OCI-LY1 (cell line): ENCODE measurements at regions not wholly inside any gene's neighbourhood (a gene's known extent, or its start where the extent isn't known, plus 50 kb on each side); places are given as distances from the start of the nearest gene placed in this dataset.
A peak's percentile ranks its signal among the peaks of the same experiment; 100 is the strongest.
"Not testable (repeated sequence)": the region's sequence is repeated elsewhere in the genome, so short reads cannot be mapped to it uniquely, and the experiment has no call there.

ENCODE experiments used
- H2AFZ ChIP-seq: fragments of 200-600 bp; sonication (generic), shearing (Covaris generic); 2 replicates; pipeline ENCODE4 v1.6.0; 2014; ENCODE audit warnings: antibody characterized with exemption, mild to moderate bottlenecking, low read length
- H3F3A ChIP-seq: fragments of 200-600 bp; sonication (generic), shearing (Covaris generic); 2 replicates; pipeline ENCODE4 v1.6.0; 2014; ENCODE audit warnings: mild to moderate bottlenecking, antibody characterized with exemption, low read length, moderate library complexity; ENCODE audit not compliant: insufficient read depth
- H3K27ac ChIP-seq: fragments of 200-600 bp; sonication (generic); 2 replicates; pipeline ENCODE4 v1.5.1; 2014; ENCODE audit warnings: low read length, mixed run types, mild to moderate bottlenecking, low read depth; ENCODE audit not compliant: poor library complexity, severe bottlenecking
- H3K27me3 ChIP-seq: fragments of 200-600 bp; sonication (generic); 2 replicates; pipeline ENCODE4 v1.6.0; 2014; ENCODE audit warnings: antibody characterized with exemption, mild to moderate bottlenecking, low read length, moderate library complexity; ENCODE audit not compliant: insufficient read depth
- H3K36me3 ChIP-seq: fragments of 200-600 bp; sonication (generic); 2 replicates; pipeline ENCODE4 v1.6.1; 2014; ENCODE audit warnings: mild to moderate bottlenecking, antibody characterized with exemption, low read length, moderate library complexity, mixed read lengths; ENCODE audit not compliant: insufficient read depth
- H3K4me1 ChIP-seq: fragments of 200-600 bp; sonication (generic); 2 replicates; pipeline ENCODE4 v1.5.1; 2014; ENCODE audit warnings: mild to moderate bottlenecking, low read length, moderate library complexity; ENCODE audit not compliant: insufficient read depth, severe bottlenecking
- H3K4me2 ChIP-seq: fragments of 200-600 bp; sonication (generic), shearing (Covaris generic); 2 replicates; pipeline ENCODE4 v1.6.1; 2014; ENCODE audit warnings: low read length
- H3K4me3 ChIP-seq: fragments of 200-600 bp; sonication (generic); 2 replicates; pipeline ENCODE4 v1.5.1; 2014; ENCODE audit warnings: low read length, low read depth, mild to moderate bottlenecking, mixed read lengths; ENCODE audit not compliant: poor library complexity, severe bottlenecking
- H3K79me2 ChIP-seq: fragments of 200-600 bp; shearing (Covaris generic); 2 replicates; pipeline ENCODE4 v1.6.1; 2016; ENCODE audit warnings: mixed run types, low read length, mixed read lengths; ENCODE audit not compliant: insufficient read depth
- H3K9ac ChIP-seq: fragments of 200-600 bp; sonication (generic), shearing (Covaris generic); 2 replicates; pipeline ENCODE4 v1.6.1; 2014; ENCODE audit warnings: mild to moderate bottlenecking, low read length, mixed read lengths
- H3K9me2 ChIP-seq: fragments of 200-600 bp; sonication (generic), shearing (Covaris generic); 2 replicates; pipeline ENCODE4 v1.6.1; 2014; ENCODE audit warnings: low read depth, mild to moderate bottlenecking, low read length, mixed read lengths
- H3K9me3 ChIP-seq: fragments of 200-600 bp; shearing (Covaris generic); 2 replicates; pipeline ENCODE4 v1.6.1; 2014; ENCODE audit warnings: low read length, mixed read lengths
- H4K20me1 ChIP-seq: fragments of 200-600 bp; sonication (generic), shearing (Covaris generic); 2 replicates; pipeline ENCODE4 v1.6.0; 2016; ENCODE audit warnings: mild to moderate bottlenecking, low read length; ENCODE audit not compliant: insufficient read depth
- CTCF ChIP-seq: fragments of 200-600 bp; sonication (generic), shearing (Covaris generic); IDR thresholded peaks from 2 replicates; pipeline ENCODE4 v1.5.1; 2017; ENCODE audit warnings: mild to moderate bottlenecking, antibody characterized with exemption, low read length, moderate library complexity, mixed read lengths
- EZH2 ChIP-seq: fragments of 200-600 bp; sonication (generic), shearing (Covaris generic); IDR thresholded peaks from 2 replicates; pipeline ENCODE4 v1.8.0; 2017; ENCODE audit warnings: borderline replicate concordance, mixed run types, mild to moderate bottlenecking, antibody characterized with exemption, low read length, moderate library complexity, mixed read lengths

- H3K79me2 ChIP-seq, H3K9ac ChIP-seq, H3K27ac ChIP-seq, H3K9me2 ChIP-seq, H3K4me3 ChIP-seq, H3K36me3 ChIP-seq, H3K4me1 ChIP-seq, H2AFZ ChIP-seq, H3K27me3 ChIP-seq, H3K4me2 ChIP-seq, H3K9me3 ChIP-seq, H4K20me1 ChIP-seq, H3F3A ChIP-seq: not testable (repeated sequence)
Measured at GRCh38 chr2:132068407-132068806, 93.3 kb downstream of the ANKRD30BL start.

GRCh38 chr2:132065391-132065790, 96.4 kb downstream of the ANKRD30BL start:
- H3K27me3 ChIP-seq, H3K4me3 ChIP-seq, H3K9me2 ChIP-seq, H3K36me3 ChIP-seq, H3K4me1 ChIP-seq, H2AFZ ChIP-seq, H3K9ac ChIP-seq, H3K79me2 ChIP-seq, H4K20me1 ChIP-seq, H3K9me3 ChIP-seq, H3K4me2 ChIP-seq, H3K27ac ChIP-seq, H3F3A ChIP-seq: not testable (repeated sequence)

GRCh38 chr2:132039609-132040236, 122.0 kb downstream of the ANKRD30BL start:
- not testable (repeated sequence) for H3K27me3 ChIP-seq, H3K27ac ChIP-seq, H3K4me3 ChIP-seq, H2AFZ ChIP-seq, H3F3A ChIP-seq, H4K20me1 ChIP-seq, H3K4me1 ChIP-seq, H3K9ac ChIP-seq, H3K9me3 ChIP-seq, H3K36me3 ChIP-seq, H3K4me2 ChIP-seq, H3K9me2 ChIP-seq, H3K79me2 ChIP-seq

- H3F3A ChIP-seq, H3K79me2 ChIP-seq, H3K9ac ChIP-seq, H3K4me1 ChIP-seq, H3K27me3 ChIP-seq, H2AFZ ChIP-seq, H3K36me3 ChIP-seq, H4K20me1 ChIP-seq, H3K9me3 ChIP-seq, H3K27ac ChIP-seq, H3K9me2 ChIP-seq: not testable (repeated sequence)
- H3K4me3 ChIP-seq = peak overlapping the region; percentile 62
- peak overlapping the region; percentile 66 for H3K4me2 ChIP-seq
Measured at GRCh38 chr2:132038883-132039235, 122.9 kb downstream of the ANKRD30BL start.

GRCh38 chr2:132038179-132038882, 123.4 kb downstream of the ANKRD30BL start:
- no peaks in the 10 kb centered on the region for H3K4me1 ChIP-seq
- no peaks in the 10 kb centered on the region for H4K20me1 ChIP-seq
- H3K9ac ChIP-seq = peak overlapping the region; percentile 36; the same call in 1 of the 2 replicates
- TF ChIP-seq EZH2 = no peak
- no peak for TF ChIP-seq CTCF
- H3K9me2 ChIP-seq = no peaks in the 10 kb centered on the region
- H3K27ac ChIP-seq = no peak overlapping the region
- H3K36me3 ChIP-seq = no peaks in the 10 kb centered on the region
- peak overlapping the region; percentile 66 for H3K4me2 ChIP-seq
- H3K4me3 ChIP-seq = peak overlapping the region; percentile 62
- no peaks in the 10 kb centered on the region for H3K79me2 ChIP-seq
- no peaks in the 10 kb centered on the region for H3F3A ChIP-seq
- H2AFZ ChIP-seq = no peak overlapping the region; the same call in 1 of the 2 replicates
- H3K9me3 ChIP-seq = no peaks in the 10 kb centered on the region
- no peaks in the 10 kb centered on the region for H3K27me3 ChIP-seq
